Natural killer cell (primary cell): ENCODE measurements at regions not wholly inside any gene's neighbourhood (a gene's known extent, or its start where the extent isn't known, plus 50 kb on each side); places are given as distances from the start of the nearest gene placed in this dataset.

ENCODE experiments used
- ATAC-seq, 3 donors: fragments of 150-1000 bp in 2 of 3; fragments of 200-7000 bp in 1 of 3; cut with Tn5 transposase; 1 replicate in 1 of 3; 2 replicates in 2 of 3; pipeline ENCODE4 v1.10.0; 2021; ENCODE audit warnings: mild to moderate bottlenecking in 2 of 3, moderate library complexity in 2 of 3
- DNase-seq, 2 donors: peaks; one replicate each; pipeline versions ENCODE4 v3.0.0 to v3.0.0-alpha.2; 2013 to 2021; ENCODE audit warnings: mixed read lengths in 1 of 2
- H3K27ac ChIP-seq: one replicate; pipeline ENCODE4 v1.5.1; 2013; ENCODE audit warnings: mild to moderate bottlenecking, low read length
- H3K27me3 ChIP-seq: one replicate; pipeline ENCODE4 v1.6.1; 2013; ENCODE audit warnings: low read length; ENCODE audit not compliant: control insufficient read depth, insufficient read depth
- H3K36me3 ChIP-seq: one replicate; pipeline ENCODE4 v1.6.1; 2013; ENCODE audit warnings: low read length; ENCODE audit not compliant: control insufficient read depth, insufficient read depth
- H3K4me1 ChIP-seq: one replicate; pipeline ENCODE4 v1.6.1; 2013; ENCODE audit warnings: low read length; ENCODE audit not compliant: control insufficient read depth, insufficient read depth
- H3K4me3 ChIP-seq: one replicate; pipeline ENCODE4 v1.5.1; 2013; ENCODE audit warnings: low read length
- H3K9me3 ChIP-seq: one replicate; pipeline ENCODE4 v1.6.1; 2013; ENCODE audit warnings: low read length; ENCODE audit not compliant: control insufficient read depth, insufficient read depth
- H3K27ac Mint-ChIP-seq, 2 donors: one replicate each; pipeline ENCODE4 v1.8.0; 2022; ENCODE audit warnings: mild to moderate bottlenecking in 2 of 2, mixed read lengths in 2 of 2, moderate library complexity in 1 of 2
- H3K27me3 Mint-ChIP-seq, 2 donors: one replicate each; pipeline ENCODE4 v1.8.0; 2022; ENCODE audit warnings: low read depth in 2 of 2, mixed read lengths in 2 of 2
- H3K36me3 Mint-ChIP-seq: one replicate; pipeline ENCODE4 v1.8.0; 2022; ENCODE audit warnings: mixed read lengths
- H3K4me1 Mint-ChIP-seq, 2 donors: one replicate each; pipeline ENCODE4 v1.8.0; 2022; ENCODE audit warnings: mixed read lengths in 2 of 2
- H3K4me3 Mint-ChIP-seq: one replicate; pipeline ENCODE4 v1.8.0; 2022; ENCODE audit warnings: mild to moderate bottlenecking, moderate library complexity, mixed read lengths
- H3K9me3 Mint-ChIP-seq, 2 donors: one replicate each; pipeline ENCODE4 v1.8.0; 2022; ENCODE audit warnings: mixed read lengths in 2 of 2
- CTCF ChIP-seq: fragments of 200-600 bp; IDR thresholded peaks from one replicate; pipeline ENCODE4 v1.8.0; 2022; ENCODE audit warnings: antibody characterized with exemption
- WGBS: methylation state at CpG from one replicate; pipeline ENCODE4 v1.1.7; 2013; ENCODE audit warnings: missing lambda C conversion rate; ENCODE audit not compliant: insufficient coverage; 5-methylcytosine and 5-hydroxymethylcytosine counted together
- intact Hi-C: fragments of 100-400 bp; cut with micrococcal nuclease; formaldehyde crosslinking; loops from one replicate; pipeline ENCODE4 v1.14.2; 2022

GRCh38 chr6:119965900-119966299 is 616.3 kb upstream of the MAN1A1 start:
- no peak for ATAC-seq
- DNase-seq: no peak
- Mint-ChIP-seq H3K9me3 (peaks cover 2 to 3% of the 10 kb centered on the region in 2 donors), H3K27me3 (no peaks in the 10 kb centered on the region), H3K4me3 (no peak overlapping the region), H3K36me3 (no peaks in the 10 kb centered on the region), H3K4me1 (no peaks in the 10 kb centered on the region), H3K27ac (no peak overlapping the region)
- 95% methylated on average over 10 of the region's 10 CpGs for WGBS
- Histone ChIP-seq H3K27ac (no peak overlapping the region), H3K4me1 (no peaks in the 10 kb centered on the region), H3K36me3 (no peaks in the 10 kb centered on the region), H3K27me3 (no peaks in the 10 kb centered on the region), H3K4me3 (no peak overlapping the region), H3K9me3 (no peaks in the 10 kb centered on the region)
- TF ChIP-seq CTCF: no peak
- intact Hi-C loops: no loop called here

GRCh38 chr6:119965008-119965407 is 615.4 kb upstream of the MAN1A1 start:
- Histone ChIP-seq H3K4me1 (no peaks in the 10 kb centered on the region), H3K4me3 (no peak overlapping the region), H3K36me3 (no peaks in the 10 kb centered on the region), H3K27me3 (no peaks in the 10 kb centered on the region), H3K9me3 (no peaks in the 10 kb centered on the region), H3K27ac (no peak overlapping the region)
- Mint-ChIP-seq H3K36me3 (no peaks in the 10 kb centered on the region), H3K27me3 (no peaks in the 10 kb centered on the region), H3K27ac (no peak overlapping the region), H3K4me3 (no peak overlapping the region), H3K4me1 (no peaks in the 10 kb centered on the region), H3K9me3 (peaks cover 2 to 3% of the 10 kb centered on the region in 2 donors)
- DNase-seq (no peak), ATAC-seq (no peak)
- intact Hi-C loops: no loop called here
- TF ChIP-seq CTCF: no peak
- no CpG with 5 or more reads among the region's 1 CpG for WGBS

GRCh38 chr6:119962505-119962904 is 612.9 kb upstream of the MAN1A1 start:
- Mint-ChIP-seq H3K9me3 (peaks cover 3% of the 10 kb centered on the region in 2 donors), H3K27ac (no peak overlapping the region), H3K4me3 (no peak overlapping the region), H3K4me1 (no peaks in the 10 kb centered on the region), H3K36me3 (no peaks in the 10 kb centered on the region), H3K27me3 (no peaks in the 10 kb centered on the region)
- Histone ChIP-seq H3K4me3 (no peak overlapping the region), H3K27me3 (no peaks in the 10 kb centered on the region), H3K27ac (no peak overlapping the region), H3K36me3 (no peaks in the 10 kb centered on the region), H3K4me1 (no peaks in the 10 kb centered on the region), H3K9me3 (no peaks in the 10 kb centered on the region)
- DNase-seq (no peak), ATAC-seq (no peak)
- 100% methylated on average over 2 of the region's 2 CpGs for WGBS
- TF ChIP-seq CTCF: no peak
- intact Hi-C loops: no loop called here

- Histone ChIP-seq H3K9me3 (no peaks in the 10 kb centered on the region), H3K36me3 (no peaks in the 10 kb centered on the region), H3K4me3 (no peak overlapping the region), H3K27ac (no peak overlapping the region), H3K4me1 (no peaks in the 10 kb centered on the region), H3K27me3 (no peaks in the 10 kb centered on the region)
- Mint-ChIP-seq H3K27ac (no peak overlapping the region), H3K4me3 (no peak overlapping the region), H3K36me3 (no peaks in the 10 kb centered on the region), H3K9me3 (peaks cover 3% of the 10 kb centered on the region in 2 donors), H3K4me1 (no peaks in the 10 kb centered on the region), H3K27me3 (no peaks in the 10 kb centered on the region)
- ATAC-seq (no peak), DNase-seq (no peak)
- no CpG with 5 or more reads among the region's 2 CpGs for WGBS
- intact Hi-C loops: no loop called here
- TF ChIP-seq CTCF: no peak
Measured at GRCh38 chr6:119961450-119961849, 611.9 kb upstream of the MAN1A1 start.
